NCI-H187 treated with DMSO at 0.1 percent for 48 hours (cell line): ENCODE measurements at regions not wholly inside any gene's neighbourhood (a gene's known extent, or its start where the extent isn't known, plus 50 kb on each side); places are given as distances from the start of the nearest gene placed in this dataset.

ENCODE experiments used
- DNase-seq: peaks from one replicate; lab custom pipeline; 2025; lab: John Stamatoyannopoulos, UW

GRCh38 chr7:85781606-85782005 lies 594.8 kb upstream of the SEMA3D start:
- DNase-seq: no peak

- DNase-seq: no peak
These were observed 590.0 kb upstream of the SEMA3D start for GRCh38 chr7:85776691-85777345.

GRCh38 chr7:85775431-85775830 lies 588.6 kb upstream of the SEMA3D start:
- DNase-seq: no peak

- DNase-seq: no peak
These were observed 588.1 kb upstream of the SEMA3D start for GRCh38 chr7:85774986-85775385.

DNA sequence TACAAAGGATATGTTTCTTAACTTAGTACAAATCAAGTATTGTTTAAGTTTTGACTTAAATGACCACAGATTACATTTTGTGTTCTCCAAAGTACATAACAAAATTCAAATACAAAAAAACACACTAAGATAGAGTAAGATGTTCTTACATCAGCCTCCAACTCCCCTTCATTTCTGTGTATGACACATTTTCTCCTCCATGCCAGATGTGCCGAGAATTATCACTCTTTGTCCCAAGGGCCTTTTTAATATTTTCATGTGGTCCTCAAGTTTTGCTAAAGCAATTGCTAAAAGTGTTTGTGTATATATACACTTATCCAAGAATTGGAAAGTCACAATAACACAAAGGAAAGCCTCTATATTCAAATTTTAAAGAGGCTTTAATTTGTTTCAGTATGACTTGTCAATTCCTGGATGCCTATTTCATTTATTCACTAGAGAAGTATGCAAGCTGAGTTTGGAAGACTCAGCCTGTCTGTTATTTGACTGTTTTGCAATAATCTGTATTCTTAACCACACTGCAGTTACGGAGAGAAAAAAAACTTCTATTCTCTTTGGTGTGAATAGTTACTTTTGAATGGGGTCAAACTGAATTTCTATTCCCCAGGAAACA lies 586.4 kb upstream of the SEMA3D start:
- DNase-seq: no peak

- no peak for DNase-seq
These were observed 584.7 kb upstream of the SEMA3D start for GRCh38 chr7:85771516-85771915.

DNA sequence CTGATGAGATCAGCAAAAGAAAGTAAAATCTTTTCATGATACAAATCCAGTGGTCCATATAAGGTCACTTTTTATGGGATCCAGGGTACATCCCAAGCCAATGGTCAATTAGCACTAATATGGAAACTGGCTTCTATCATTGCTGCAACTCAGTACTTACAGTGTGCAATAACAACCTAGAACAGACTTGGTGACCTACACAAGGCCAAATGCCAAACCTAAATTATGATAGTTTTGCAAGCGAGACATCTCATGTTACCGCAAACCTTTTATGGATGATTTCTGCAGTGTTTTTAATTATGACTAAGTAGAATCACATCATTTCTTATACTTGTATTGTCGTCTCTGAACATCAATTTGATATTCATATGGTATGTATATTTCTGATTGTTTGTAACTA lies 583.5 kb upstream of the SEMA3D start:
- no peak for DNase-seq

DNA sequence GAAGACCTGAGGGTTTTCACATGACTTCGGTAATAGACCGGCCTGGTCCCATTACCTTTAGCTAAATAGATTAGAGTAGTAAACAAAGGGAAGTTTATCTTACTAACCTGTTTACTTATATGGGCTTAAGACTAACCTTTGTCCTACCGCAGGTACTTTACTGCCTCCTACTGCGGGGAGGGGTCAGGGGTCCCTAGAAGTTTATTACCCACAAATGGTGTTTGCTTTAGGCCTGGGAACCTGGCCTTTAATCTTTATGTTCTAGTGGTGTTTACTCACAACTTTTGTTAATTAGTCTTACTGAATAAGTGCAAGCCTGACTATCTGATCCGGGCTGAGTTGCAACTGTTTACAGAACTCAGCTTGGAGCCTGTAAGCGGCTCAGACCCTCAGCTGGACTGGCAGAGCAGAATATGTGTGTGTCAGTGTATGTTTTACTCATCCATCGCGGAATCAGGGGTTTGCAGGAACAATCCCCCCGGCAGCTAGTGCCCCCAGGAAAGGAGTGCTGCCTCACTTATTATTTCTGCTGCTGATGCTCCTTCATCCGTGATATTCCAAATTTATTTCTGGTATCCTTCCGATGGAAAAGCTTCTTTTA lies 578.9 kb upstream of the SEMA3D start:
- no peak for DNase-seq

DNA sequence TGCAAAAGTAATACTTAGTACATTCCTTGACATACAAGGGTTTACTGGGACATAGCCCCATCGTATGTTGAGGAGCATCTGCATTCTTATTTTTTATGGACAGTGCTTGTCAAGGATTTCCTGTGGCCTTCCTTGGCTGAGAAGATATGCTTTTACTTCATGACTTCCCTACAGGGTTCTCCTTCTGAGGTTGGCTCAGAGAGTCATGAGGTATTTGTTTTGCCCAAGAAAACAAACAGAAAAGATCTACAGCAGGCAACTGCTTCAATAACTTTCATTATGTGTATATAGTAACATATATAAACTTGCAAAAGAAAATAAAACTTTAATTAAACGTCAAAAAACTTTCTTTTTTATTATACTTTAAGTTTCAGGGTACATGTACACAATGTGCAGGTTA lies 577.2 kb upstream of the SEMA3D start:
- no peak for DNase-seq

GRCh38 chr7:85757348-85757747 lies 570.5 kb upstream of the SEMA3D start:
- no peak for DNase-seq

DNA sequence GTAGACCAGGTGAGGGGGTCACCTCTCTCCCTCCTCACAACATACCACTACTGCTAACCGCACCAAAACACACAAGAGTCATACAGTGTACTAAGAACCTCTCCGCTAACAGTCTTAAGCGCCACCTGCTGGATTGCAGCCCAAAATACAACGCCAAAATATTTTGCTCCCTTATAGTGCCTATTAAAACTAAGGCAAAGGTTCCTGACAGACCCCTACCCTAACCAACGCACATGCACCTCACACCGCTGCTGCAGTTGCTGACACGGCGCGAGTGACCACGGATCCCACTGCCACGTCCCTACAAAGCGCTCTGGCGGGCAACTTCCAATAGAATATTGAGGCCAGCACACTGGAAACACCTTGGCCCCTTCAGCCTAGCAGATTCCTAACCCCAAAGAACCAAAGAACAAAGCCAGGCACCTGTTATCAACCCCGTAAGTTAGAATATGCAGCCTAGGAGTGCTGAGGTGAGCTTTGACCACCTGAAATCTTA lies 563.6 kb upstream of the SEMA3D start:
- DNase-seq: no peak

DNA sequence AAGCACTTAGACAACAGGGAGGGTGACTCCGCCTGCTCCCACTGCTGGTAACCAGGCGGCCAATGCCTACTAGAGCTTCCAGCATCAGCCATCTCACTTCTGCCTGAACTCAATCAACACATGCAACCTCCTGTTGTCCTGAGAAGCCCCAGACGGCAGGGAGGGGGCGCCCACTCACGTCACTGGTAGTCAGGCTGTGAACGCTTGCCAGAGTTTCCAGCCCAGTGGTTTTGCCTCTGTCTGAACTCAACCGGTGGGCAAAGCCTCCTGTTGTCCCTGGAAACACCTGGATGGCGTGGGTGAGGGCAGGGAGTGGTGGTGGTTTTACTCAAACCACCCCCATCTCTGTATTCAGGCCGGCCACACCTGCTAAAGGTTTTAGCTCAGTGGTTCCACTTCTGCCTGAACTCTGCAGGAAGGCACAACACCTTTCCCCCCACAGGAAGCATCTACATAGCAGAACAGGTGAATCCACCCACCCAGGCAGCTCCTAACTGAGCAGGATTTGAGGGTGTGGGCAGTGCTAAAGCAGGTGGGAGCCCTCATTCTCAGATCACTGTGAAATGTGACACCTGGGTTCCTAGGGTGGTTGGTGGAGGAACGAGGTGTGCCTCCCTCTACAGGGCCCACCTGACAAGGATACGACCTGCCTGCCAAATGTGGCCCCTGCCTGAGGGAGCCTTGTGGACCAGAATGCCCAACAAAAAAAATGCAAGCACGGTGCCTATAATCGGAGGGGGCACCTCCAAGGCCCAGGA lies 563.0 kb upstream of the SEMA3D start:
- no peak for DNase-seq

DNA sequence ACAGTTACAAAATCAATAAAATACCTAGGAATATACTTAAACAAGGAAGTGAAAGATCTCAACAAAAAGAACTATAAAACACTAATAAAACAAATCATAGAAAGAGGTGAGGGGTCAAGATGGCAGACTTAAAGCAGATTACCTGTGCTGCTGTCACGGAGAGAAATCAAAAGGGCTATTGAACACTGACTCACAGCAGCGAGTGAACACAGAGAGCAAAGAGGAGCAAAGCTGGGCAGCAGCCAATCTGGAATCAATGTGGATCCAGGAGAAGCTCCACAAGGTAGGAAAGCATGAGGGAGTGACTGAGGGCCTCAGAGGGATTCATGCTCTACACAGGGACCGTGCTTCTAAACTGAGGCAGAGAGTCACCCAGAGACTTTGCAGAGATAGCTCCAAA lies 562.0 kb upstream of the SEMA3D start:
- DNase-seq: no peak

DNA sequence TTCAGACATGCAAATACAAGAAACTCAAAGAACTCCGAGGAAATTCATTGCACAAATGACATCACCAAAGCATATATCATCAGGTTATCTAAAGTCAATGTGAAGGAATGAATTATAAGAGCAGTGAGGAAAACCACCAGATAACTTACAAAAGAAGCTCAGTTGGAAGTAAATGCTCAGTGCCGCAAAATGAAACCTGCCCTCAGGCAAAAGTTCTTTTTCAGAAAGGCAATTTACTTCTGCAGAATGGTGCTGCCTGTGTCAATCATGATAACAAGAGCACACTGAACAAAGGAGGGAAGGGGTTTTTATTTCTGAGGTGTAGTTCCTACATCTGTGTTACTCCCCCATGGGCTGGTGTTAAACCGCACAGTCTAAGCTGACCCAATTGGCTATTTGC lies 550.6 kb upstream of the SEMA3D start:
- DNase-seq: no peak

- DNase-seq: no peak
These were observed 549.2 kb upstream of the SEMA3D start for GRCh38 chr7:85736085-85736484.

DNA sequence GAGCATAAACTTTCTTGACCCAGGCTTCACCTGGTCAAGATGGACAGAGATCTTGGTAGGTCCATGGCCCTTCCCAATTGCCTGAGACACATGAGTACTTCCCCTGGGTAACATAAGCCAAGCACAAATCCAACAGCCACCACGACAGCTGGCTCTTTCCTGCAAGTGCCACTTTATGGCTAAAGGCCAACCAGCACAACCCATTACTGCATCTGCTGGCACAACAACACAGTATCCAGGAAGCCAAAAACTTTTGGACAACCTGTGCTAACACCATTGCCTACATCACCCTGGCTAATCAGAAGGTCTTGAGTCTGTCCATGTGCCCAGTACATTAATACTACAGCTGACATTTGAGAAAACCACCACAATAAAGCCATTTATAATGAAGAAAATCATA lies 548.0 kb upstream of the SEMA3D start:
- DNase-seq: no peak

DNA sequence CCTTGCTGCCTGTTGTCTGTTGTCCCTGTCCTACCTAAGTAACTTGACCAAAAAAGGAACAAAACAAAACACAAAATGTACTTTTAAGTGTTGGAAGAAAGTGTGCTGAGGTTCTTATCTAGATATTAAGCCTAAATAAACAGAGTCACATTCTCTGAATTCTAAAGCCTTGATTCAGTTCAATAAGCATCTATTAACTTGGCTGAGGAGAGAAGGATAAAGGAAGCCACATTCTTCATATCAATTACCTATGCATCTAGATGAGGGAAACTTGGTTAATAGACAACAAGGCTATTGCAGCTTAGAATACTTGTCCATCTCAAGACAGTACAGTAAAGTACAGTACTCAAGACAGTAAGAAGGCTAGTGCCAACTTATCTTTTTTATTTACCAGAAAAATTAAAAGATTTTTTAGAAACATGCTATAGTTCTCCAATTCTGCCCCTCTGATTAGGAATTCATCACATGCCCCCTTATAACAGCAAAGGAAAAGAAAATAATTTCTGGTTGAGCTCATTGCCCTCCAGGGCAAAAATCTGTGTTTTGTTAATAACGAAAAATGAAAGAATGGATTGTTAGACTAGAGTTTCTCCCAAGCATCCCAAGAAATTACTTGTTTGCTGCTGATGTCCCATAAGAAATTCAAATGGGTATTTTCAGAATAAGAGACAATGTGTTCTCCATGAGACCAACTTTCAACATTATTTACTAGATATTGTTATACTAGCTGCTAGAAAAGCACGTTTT lies 546.5 kb upstream of the SEMA3D start:
- DNase-seq: no peak

DNA sequence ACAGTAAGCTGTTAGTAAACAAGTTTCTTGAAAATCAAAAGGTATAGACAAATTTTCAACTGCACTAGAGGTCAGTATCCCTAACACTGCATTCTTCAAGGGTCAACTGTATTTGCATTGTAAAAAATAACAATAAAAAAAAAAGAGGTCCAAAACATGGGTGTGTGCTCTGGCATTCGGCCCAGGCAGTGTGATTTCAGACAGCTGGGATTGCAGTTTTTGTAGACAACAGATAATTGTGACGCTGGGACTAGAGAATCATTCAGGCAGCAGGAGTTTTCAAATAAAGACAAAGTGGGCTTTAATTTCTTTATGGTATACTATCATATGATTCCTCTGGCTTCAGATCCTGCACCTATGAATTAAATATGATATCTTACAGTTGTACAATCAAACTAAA lies 543.2 kb upstream of the SEMA3D start:
- no peak for DNase-seq

DNA sequence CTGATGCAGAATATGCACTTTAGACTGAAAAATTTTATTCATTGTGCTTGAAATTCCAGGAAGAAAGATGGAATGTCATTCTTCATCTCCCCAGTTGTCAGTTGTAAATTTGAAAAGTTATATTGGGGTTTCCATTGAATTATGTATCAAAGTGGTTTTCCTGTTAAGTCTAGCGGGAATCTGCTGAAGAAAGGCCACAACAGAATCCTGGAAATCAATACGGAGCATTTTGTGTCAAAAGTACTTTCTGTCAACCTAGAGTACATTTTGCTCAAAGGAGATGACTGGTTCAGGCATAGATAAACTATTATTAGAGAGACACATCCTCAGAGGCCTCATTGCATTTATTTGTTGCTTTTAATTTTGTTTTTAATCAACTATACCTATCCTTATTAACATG lies 538.2 kb upstream of the SEMA3D start:
- DNase-seq: no peak

- no peak for DNase-seq
These were observed 533.4 kb upstream of the SEMA3D start for GRCh38 chr7:85719981-85720953.

- DNase-seq: no peak
These were observed 529.5 kb upstream of the SEMA3D start for GRCh38 chr7:85716353-85716752.
